HG03571 (cell line): ENCODE measurements at regions not wholly inside any gene's neighbourhood (a gene's known extent, or its start where the extent isn't known, plus 50 kb on each side); places are given as distances from the start of the nearest gene placed in this dataset.
"Not testable (repeated sequence)": the region's sequence is repeated elsewhere in the genome, so short reads cannot be mapped to it uniquely, and the experiment has no call there.

Source experiments
- ATAC-seq: cut with Tn5 transposase; IDR thresholded peaks from one replicate; pipeline ENCODE4 v1.9.1; 2021; ENCODE audit not compliant: unreplicated experiment

DNA sequence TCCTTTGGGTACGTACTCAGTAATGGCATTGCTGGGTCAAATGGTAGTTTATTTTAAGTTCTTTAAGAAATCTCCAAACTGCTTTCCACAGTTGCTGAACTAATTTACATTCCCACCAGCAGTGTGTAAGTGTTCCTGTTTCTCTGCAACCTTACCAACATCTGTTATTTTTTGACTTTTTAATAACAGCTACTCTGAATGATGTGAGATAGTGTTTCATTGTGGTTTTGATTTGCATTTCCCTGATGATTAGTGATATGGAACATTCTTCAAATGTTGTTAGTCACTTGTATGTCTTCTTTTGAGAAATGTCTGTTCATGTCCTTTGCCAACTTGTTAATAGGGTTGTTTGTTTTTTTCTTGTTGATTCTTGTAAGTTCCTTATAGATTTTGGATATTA lies 558.9 kb downstream of the SH2D4B start:
- no peak for ATAC-seq

DNA sequence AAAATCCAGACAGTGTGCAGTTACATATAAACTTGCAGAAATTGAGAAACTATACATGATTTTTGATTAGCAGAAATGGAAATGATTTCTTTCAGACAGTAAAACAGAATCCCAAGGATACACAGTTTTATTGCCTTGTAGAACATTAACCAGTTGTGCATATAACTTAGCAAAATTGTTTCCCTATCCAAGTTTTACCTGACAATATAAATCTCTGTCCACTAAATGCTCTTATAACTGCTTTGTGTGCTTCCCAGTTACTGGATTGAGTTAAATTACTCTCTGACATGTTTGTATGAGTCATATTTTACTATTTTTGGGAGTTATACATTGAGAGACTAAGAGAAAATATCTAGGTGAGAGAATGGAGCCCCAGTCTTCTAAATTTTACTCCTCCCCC lies 563.4 kb downstream of the SH2D4B start:
- no peak for ATAC-seq

DNA sequence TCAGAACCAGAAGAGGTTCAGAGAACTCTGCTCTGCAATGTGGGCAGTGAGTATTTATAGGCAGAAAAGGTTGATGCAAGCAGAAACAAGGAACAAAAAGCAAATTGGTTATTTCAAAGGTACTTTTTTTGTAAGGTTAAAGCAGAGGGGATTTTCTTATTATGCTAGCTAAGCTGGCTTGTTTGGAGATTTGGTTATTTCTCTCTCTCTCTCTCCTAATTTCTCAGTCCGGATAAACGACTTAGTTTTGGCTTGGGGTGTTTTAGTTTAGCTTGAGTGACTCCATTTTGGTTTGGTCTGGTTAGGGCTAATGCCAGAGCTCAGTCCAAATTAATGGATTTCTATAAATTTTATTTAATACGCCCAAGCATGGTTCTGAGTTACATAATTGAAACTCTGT lies 566.8 kb downstream of the SH2D4B start:
- no peak for ATAC-seq

DNA sequence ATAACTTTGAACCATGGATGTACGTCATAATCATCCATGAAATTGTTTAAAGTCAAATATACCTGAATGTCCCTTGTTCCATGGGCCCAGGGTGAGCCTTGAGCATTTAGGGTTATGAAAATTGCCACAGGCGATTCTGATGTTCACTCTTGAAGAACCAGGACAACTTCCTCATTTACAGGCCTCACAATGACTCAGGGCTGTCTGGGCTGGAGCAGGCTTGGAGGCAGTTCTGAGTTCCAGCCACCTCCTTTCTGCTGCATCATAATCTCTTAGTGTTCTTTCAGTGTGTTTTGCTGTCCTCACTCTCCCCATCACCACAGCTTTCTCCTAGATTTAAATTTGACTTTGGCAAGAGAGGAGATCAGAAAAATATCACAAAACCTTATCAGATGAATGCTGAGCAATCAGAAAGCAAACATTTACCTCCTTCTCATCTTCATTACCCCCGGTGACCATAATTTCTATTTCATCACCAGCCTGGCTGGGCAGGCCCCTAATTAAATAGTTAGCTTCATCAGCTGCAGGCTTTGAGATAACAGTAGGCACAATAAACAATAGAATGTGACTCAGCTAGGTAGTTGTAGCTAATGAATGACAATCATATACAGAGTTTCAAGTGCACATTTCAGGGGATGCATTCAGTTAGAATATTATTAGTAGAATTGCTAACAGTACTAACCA lies 571.0 kb downstream of the SH2D4B start:
- peak; percentile 83 for ATAC-seq

DNA sequence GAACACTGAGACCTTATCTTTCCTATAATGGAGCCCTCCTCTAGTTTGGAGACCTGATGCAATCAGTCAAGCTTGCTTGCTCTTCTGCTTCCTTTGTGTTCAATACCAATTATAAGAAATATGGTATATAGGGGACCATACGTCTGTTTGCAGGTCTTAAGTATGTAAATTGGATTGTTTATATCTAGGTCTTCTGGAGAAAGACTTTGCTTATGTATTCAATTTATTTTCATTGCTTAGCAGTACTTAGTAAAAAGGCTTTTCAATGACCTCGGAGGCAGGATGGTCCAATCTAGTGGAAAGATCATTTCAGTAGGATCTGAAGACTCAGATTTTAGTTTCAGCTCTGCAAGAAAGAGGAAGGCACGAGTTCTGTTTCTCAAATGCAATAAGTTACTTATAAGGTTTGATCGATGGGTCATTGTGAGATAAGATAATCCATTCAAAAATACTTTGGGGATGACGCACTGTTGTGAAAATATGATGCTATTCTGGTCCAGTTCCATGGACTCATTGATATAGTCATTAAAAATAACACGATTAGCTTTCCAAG lies 571.6 kb downstream of the SH2D4B start:
- ATAC-seq, result peak; percentile 26

DNA sequence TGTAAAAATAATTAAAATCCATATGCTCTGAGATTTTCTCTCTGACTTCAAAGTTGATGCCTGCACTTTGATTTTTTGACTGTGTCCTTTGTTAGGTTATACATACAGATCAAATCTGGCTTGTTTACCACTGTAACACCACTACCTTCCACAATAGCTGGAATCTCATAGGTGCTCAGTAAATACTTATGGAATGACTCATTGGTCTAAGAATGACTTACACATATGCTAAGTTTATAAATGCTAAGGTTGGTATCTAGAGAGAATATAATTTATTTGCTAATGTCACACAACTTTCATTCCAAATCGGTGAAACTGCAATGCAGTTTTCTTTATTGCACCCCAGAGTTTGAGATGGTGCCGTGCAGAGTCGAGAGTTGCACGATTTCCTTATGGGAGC lies 578.5 kb downstream of the SH2D4B start:
- ATAC-seq, result no peak

DNA sequence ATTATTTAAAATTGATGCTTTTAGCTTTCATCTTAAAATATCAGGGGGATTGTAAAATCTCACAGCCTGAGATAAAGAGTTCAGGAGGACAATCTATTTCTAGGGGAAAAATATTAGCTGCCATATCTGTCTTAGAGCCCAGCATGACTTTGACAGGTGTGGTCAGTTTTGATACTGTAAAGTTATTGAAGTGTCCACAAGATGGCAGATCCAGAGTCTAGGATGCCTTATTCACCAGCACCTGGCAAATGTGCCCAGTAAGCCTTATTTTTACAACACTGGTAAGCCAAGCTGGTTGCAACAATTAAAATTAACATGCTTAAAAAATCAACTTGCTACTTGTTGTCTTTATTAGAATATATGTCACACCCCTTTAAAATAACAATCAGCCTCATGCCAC lies 579.3 kb downstream of the SH2D4B start:
- no peak for ATAC-seq

DNA sequence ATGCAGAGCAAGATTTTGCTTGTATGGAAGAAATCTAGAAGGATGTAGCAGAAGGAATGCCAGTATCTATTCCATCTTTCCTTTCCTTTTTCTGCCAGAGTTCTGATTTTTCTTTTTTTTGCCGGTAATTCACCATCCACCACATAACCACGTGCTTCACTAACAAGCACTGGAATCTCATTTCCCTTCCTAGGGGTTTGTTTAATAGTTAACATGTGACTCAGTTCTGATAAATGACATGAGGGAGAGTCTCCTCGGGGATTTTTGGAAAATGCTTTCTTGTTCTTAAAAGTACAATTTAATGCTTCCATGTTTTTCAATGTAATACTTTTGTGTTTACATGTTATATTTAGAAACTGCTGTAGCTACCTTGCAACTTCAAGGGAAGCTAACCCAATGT lies 590.2 kb downstream of the SH2D4B start:
- ATAC-seq, result no peak

DNA sequence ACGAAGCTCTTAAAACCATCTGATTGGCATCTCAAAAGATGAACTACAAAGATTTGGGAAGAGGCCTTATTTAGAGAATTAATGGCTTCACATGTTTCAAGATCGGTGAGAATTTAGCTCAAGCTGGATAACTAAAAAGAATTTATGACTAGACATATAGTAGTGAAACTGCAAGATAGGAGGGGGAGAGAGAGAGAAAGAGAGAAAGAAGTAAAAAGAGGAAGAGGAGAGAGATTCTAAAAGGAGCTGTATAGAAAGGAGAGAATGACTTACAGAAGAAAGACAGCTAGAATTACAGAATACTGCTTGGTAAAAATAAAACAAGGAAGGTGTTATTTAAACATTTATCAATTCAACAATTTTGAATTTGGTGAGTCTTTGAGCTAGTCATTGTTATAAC lies 592.3 kb downstream of the SH2D4B start:
- ATAC-seq, result no peak

DNA sequence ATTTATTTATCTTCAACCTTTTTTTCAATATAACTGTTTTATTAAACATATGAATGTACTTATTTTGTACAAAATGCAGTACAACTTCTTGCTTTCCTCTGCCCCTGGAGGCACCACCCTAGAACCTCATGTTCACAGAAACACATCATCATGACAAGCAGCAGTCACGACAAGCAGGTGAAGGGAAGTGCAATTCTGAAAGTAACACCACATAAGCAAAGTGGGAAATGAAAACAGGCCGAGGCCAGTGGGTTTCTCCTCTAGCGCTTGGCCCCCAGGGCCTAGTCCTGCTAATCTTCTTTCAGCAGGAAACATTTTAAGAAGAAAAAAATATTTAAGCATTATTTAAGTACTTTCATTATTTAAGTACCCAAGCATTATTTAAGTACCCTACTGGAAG lies 598.1 kb downstream of the SH2D4B start:
- ATAC-seq, result peak; percentile 71

DNA sequence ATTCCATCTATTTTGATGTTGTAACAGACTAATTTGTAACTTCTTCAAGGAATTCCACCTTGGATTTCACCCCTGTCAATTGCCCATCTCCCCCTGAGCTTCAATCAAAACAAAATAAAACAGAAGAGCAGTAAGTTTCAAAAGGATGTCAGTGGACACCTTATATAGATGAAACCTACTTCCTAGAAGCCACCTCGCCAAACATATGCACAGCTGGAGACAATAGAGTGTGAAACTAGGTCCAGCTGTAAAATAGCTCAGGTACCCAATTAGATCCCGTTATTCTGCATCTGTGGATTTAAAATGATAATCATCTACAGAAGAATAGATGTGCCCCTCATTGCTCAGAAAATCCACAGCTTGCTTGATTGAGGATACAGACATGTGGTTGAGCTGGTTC lies 598.6 kb downstream of the SH2D4B start:
- ATAC-seq, result no peak

DNA sequence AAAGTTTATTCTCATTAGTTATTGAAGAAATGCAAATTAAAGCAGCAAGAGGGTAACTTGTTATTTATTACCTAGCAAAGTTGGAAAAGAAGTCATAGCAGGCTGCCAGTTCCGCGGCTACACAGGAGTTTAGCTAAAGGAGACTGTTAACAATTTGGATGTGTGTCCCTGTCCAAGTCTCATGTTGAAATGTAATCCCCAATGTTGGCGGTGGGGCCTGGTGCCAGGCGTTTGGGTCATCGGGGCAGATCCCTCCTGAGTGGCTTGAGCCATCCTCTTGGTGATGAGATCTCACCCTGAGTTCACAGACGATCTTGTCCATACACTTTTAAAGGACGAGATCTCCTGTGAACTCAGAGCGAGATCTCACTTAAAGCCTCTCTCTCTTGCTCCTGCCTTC lies 608.3 kb downstream of the SH2D4B start:
- no peak for ATAC-seq

DNA sequence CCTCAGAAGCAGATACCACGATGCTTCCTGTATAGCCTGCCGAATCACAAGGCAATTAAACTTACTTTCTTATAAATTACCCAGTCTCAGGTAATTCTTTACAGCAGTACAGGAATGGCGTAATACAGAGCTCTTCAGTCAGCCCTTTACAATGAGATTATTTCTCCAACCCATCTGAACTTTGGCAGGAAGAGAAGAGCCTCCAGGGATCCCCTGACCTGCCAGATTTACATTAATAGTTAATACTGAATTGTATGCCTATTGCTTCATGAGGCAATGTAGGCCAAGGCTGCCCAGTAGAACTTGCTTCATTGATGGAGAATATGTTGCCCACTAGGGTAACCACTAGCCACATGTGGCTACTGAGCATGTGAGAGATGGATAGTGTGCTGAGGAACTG lies 608.7 kb downstream of the SH2D4B start:
- ATAC-seq, result no peak

DNA sequence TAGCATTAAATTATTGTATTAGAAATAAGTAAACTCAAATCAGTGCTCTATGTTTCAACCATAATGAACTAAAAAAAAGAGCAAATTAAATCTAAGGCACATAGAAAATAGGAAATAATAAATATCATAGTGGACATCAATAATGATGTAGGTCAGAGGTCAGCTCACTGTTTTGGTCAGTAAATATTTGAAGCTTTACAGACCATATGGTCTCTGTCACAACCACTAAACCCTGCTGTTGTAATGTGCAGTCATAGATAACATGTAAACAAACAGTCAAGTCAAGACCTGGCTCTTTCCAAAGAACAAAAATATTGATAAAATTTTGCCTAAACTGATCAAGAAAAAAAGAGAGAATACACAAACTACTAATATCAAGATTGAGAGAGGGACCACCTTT lies 615.0 kb downstream of the SH2D4B start:
- no peak for ATAC-seq

DNA sequence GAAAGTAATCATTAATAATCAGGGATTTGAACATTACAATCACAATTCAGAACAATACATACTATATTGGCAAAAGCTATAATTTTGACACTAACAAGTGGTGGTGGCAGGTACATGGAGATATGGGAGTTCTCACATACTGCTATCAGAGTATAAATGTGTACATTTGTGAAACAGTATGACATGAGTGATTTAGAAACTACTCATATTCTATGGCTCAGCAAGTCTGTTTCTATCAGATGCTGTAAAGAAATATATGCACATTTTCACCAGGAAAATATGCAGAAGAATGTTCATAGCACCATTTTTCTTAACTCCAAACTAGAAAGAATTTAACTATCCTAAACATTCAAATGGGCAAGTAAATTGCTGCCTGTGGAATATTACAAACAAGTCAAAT lies 620.0 kb downstream of the SH2D4B start:
- no peak for ATAC-seq

DNA sequence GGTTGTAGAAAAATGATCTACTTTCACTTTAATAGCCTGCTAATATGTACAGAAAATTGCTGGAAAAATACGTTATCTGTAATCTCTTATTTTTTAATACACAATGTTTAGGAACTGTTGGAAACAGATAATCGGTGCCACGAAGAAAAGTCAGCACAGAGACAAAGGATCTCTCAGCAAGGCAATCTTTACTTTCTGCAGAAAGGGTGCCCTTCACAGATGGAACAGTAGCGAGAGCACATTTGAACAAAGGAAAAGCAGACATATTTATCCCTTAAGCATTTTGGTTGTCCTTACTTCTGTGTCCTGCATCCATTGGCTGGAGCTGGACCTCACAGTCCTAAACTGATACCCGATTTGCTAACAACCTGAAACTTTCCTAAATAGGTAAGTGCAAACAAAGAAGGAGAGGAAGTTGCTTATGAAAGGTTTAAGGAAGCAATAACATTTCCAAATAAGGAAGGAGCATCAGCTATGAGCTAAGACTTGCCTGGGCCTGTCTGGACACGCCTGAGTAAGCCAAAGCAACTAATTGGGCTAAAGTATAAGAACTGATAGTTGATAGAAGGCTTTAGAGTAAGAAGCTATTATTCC lies 640.0 kb downstream of the SH2D4B start:
- no peak for ATAC-seq

DNA sequence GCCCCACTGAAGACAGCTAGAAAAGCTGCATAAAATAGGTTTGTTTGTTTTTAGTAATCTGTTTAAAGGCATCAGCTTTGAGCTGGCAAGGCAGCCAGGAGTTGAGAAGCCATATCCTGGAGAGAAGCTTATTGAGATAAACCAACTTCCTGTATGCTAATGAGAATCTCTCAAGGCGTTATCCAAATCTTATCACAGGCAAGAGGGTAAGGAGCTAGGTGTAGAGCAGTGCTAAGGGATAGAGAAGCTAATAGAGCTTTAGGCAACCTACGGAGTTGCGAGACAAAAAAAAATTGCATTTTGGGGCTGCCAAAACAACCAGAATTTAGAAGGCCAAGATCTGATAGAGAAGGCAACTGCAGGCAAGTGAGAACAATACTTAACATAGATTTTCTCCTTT lies 641.6 kb downstream of the SH2D4B start:
- ATAC-seq, result no peak

DNA sequence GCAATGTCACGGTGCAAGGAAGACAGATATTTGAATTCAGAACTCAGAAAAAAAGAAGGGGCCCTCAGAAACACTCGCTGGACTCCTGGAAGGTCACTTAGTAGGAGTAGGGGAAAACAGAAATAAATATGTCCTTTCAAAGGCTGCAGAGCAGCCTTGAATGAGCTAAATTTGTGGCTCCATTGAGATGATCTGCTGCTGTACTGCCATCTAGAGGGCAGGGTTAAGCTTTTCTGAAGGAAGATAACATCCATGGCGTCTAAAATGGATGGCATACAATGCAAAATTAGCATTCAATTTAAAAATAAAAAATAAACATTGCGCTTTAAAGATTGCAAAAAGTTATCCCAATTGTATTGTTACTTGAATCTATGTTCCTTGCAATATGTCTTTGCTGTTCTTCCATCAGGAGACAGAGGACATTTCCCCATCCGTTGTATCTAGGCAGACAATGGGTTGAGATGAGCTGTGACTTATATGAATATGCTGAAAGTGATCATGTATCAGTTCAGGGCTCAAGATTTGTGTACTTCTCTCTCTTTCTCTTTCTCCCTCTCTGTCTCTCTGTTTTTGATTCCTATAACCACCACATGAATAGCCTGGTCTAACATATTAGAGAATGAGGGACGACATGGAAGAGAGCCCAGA lies 642.2 kb downstream of the SH2D4B start:
- peak; percentile 62 for ATAC-seq

DNA sequence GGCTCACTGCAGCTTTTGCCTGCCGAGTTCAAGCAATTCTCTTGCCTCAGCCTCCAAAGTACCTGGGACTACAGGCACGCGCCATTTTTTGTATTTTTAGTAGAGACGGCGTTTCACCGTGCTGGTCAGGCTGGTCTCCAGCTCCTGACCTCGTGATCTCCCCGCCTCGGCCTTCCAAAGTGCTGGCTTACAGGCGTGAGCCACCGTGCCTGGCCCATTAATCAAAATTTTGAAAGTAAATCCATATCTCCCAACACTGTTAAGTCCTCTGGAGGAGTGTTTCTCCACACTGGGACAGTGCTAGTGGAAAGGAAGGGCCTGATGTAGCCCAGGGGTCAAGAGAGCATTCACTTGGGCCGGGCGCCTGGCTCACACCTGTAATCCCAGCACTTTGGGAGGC lies 644.6 kb downstream of the SH2D4B start:
- ATAC-seq, result no peak

DNA sequence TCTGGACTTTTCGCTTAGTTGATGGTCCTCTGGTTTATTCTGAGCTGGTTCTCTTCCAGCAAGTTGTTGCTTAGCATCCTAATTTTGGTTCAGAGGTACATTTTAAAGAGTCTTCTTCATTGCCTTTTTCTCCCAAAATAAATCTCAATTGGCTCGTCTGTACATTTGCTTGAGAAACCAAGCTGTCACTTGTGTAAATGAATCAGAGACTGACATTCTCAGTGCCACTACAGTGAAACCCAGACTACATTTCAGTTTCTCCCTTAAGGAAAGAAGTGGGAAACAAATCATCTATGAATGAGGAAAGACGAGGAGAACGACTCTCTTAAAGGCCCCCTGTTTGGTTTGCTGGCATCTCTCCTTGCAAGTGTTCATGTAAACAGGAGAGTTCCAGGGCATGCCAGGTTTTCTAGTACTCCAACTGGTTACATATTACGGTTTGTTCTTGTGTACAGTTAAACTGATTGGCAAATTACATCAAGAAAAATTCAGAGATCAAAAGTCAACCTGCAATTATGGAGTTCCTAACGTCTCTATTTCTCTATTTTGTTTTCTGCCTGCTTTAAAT lies 654.6 kb downstream of the SH2D4B start:
- ATAC-seq, result no peak

DNA sequence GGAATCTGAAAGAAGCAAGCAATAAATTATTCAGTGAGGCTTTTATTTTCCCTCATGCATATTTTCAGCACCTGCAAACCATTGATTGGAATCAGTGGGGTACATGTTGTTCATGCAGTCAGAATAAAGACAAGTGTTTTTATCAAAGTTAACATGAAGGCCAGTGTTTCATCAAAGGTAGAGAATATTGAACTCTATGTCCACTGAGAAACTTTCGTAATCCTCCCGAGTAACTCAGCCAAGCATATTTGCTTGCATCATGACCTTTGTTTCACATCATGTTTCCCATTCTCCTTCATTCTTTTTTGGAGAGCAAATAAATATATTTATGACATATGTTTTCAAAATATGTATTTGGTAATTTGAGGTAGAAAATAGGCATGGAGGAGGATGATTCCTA lies 663.1 kb downstream of the SH2D4B start:
- ATAC-seq, result no peak

DNA sequence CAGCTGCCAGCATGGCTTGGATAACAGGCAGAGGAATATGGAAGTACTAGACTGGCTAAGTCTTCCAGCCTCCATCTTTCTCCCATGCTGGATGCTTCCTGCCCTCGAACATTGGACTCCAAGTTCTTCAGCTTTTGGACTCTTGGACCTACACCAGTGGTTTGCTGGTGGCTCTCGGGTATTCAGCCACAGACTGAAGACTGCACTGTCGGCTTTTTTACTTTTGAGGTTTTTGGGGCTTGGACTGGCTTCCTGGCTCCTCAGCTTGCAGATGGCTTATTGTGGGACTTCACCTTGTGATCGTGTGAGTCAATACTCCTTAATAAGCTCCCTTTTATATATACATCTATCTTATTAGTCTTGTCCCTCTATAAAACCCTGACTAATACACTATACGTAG lies 667.6 kb upstream of the NRG3 start:
- ATAC-seq, result not testable (repeated sequence)
